ENCODE measurements at regions not wholly inside any gene's neighbourhood (a gene's known extent, or its start where the extent isn't known, plus 50 kb on each side); places are given as distances from the start of the nearest gene placed in this dataset.
"Not testable (repeated sequence)": the region's sequence is repeated elsewhere in the genome, so short reads cannot be mapped to it uniquely, and the experiment has no call there.

GRCh38 chr3:124650798-124651197, 79.5 kb upstream of the UMPS start:
- no peak for DNase-seq

GRCh38 chr3:124651416-124651815, 78.8 kb upstream of the UMPS start:
- DNase-seq, result not testable (repeated sequence)

GRCh38 chr3:124652009-124652408, 78.2 kb upstream of the UMPS start:
- no peak for DNase-seq

- no peak for DNase-seq
Observed at GRCh38 chr3:124653071-124653796, 77.0 kb upstream of the UMPS start.

DNA sequence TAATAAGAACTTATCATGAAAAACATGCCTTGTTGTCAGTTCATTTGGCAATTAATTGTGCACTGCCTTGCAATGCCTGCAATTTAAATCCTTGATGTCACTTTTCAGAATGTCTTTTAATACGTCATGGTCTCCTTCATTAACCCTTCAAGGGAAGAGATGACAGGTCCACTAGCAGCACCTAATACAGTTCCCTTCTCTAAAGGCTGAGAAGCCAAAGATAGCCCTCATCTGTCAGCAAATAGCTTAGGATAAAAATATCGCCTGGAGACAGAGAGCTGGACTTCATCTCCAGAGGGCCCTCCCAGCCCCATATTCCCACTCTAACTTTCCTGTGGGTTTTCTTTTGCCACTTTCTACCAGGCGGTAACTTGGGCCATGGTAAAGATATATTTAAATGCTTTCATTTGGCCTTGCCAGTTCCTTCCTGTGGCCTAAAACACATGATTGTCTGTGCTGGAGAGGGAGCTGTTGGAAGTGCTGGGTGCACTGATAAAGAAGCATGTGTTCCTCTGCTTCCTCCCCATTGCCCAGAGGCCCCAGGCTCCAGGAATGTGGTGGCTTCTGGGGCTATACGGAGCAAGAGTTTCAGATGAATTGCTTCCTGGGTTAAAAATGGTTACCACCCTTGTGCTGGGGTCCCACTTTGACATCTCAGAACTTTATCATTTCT, 76.3 kb upstream of the UMPS start:
- no peak for DNase-seq

DNA sequence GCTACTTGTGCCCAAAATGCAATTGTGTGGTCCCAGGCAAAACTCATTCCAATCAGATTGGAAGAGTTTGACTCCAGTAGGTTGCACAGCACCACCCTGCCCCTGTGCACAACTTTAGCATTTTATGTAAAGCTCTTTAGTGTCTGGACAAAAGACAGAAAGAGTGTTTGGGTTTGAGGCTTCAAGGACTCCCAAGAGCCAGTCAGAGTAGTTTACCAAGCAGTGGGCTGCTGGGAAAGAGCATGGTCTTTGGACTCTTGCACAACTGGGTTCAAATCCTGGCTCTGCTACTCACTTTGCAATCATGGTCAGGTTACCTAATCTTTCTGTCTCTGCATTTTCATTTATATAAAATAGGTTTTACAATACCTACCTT, 75.8 kb upstream of the UMPS start:
- no peak for DNase-seq

DNA sequence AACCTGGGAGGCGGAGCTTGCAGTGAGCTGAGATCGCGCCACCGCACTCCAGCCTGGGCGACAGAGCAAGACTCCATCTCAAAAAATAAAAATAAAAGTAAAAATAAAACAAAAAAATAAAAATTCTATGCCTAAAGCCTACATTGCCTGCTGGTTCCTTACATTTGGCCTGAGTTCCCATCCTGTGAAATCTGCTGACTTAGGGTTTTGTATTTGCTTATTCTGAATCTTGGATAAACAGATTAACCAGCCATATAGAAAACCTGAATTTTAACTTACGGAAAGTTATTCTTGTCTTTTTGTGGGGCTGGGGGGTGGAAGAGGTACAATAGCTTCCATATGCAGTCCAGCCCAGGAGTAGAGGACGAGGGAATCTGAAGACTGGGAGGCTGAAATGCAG, 73.7 kb upstream of the UMPS start:
- no peak for DNase-seq

- DNase-seq, result no peak
Observed at GRCh38 chr3:124657138-124657537, 73.1 kb upstream of the UMPS start.

GRCh38 chr3:124658270-124658669, 72.0 kb upstream of the UMPS start:
- no peak for DNase-seq

- no peak for DNase-seq
Observed at GRCh38 chr3:124659175-124659574, 71.1 kb upstream of the UMPS start.

DNA sequence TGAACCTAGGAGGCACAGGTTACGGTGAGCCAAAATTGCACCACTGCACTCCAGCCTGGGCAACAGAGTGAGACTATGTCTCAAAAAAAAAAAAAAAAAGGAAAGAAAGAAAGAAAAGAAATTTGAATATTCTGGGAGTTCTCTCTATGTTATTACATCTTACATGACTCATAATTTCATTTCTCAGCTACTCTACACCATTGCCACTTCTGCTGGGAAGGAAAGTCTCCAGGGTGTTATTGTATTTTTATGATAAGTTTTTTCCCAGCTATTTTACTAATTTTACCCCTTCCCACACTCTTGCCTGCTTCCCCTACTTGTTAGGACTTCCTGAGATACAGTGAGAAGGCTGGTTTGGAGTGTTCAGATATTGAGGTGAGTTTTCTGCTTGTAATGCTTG, 69.7 kb upstream of the UMPS start:
- DNase-seq, result no peak

DNA sequence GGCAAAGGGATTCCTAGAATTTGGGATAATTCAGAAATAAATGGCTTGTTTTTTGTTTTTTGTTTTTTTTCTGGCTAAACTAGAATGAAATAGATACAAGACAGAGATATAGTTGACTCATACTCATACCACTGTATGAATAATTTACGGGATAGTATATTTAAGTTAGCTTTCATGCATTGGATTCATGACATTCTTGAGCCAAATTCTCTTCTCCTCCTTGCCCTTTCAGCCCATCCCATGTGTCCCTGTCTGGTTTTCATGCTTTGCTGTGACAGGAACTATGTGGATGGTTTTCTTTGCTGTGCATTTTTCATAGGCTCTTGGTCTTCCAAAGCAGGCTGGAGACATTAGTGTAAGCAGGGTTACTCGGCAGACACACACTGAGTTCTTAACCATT, 66.6 kb upstream of the UMPS start:
- no peak for DNase-seq

- DNase-seq, result no peak
Observed at GRCh38 chr3:124664804-124665203, 65.4 kb upstream of the UMPS start.

- no peak for DNase-seq
Observed at GRCh38 chr3:124666067-124666466, 64.2 kb upstream of the UMPS start.

DNA sequence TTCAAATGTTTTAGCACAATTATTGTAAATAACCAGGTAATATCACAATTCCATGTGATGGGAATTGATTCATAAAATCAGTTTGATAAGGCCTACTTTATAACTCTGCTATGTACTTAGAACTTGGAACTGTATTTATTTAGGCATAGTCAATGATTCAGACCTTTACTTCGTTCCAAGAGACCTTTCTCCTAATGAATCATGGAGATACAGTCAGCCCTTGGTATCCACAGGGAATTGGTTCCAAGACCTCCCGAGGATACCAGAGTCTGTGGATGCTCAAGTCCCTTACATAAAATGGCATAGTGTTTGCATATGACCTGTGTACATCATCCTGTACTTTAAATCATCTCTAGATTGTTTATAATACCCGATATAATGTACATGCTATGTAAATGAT, 60.8 kb upstream of the UMPS start:
- no peak for DNase-seq

DNA sequence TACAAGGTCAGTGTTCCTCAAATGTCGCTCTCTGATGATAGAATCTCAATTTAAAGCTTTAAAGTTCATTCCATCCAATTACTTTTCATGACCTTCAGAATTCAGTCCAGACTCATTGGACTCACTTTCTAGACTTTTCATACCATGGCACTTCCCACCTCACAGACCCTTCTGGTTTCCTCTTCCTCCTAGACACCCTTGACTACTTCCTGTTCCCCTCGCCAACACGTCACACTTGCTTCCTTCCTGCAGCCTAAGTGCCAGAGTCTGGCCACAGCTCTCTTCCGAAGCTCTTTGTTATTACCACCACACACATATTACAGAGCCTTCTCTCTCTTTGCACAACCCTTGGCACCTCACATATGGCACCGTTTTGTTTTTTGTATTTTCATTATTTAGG, 59.1 kb upstream of the UMPS start:
- DNase-seq, result no peak

DNA sequence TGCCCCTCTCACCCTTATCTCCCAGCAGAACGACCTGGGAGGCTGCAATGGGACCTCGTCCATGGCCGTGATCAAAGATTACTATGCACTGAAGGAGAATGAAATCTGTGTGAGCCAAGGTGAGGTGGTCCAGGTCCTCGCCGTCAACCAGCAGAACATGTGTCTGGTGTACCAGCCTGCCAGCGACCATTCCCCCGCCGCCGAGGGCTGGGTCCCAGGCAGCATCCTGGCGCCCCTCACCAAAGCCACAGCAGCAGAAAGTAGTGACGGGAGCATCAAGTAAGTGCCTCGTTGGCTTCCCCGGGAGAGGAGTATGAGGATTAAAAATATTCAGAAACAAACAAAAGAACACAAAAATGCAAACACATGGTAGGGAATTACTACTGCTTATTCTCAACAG, 55.9 kb upstream of the UMPS start:
- no peak for DNase-seq

- DNase-seq, result no peak
Observed at GRCh38 chr3:124676236-124676635, 54.0 kb upstream of the UMPS start.

DNA sequence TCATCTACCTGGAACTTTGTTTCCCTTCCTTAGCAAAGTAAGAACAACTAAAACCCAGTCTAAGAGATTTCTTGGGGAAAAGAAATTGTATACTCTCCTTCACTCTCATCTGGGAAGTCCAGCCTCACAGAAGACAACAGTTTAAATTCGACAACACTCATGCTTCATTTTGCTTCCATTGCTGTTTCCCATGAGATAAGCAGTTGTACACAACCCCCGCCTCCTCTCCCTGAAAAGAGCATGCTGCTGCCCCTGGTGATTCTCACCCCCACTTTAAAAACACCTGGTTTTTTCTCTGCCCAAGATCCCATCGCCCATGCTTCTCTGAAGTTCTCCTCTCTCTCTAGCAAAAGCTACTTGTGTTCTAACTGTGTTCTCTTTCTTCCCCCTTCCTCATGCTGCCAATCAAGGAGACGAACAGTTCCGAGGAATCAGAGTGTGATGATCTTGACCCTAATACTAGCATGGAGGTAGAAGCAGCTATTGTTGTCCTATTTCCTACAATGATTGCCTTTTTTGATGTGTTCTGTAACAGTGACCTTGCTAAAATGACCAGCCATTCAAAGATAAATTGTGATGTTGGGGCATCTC, 51.1 kb upstream of the UMPS start:
- DNase-seq, result no peak
